Caki2 (cell line): ENCODE measurements at regions not wholly inside any gene's neighbourhood (a gene's known extent, or its start where the extent isn't known, plus 50 kb on each side); places are given as distances from the start of the nearest gene placed in this dataset.

ENCODE experiments used
- DNase-seq: peaks from one replicate; pipeline ENCODE4 v3.0.0-alpha.2; 2015; ENCODE audit warnings: low read depth
- in situ Hi-C: cut with HindIII; loops from 2 replicates; pipeline ENCODE4 v1.10.0; 2016; ENCODE audit warnings: low sequenced_read_pairs, low pct_unique_long_range_greater_than_20kb, mixed read lengths

DNA sequence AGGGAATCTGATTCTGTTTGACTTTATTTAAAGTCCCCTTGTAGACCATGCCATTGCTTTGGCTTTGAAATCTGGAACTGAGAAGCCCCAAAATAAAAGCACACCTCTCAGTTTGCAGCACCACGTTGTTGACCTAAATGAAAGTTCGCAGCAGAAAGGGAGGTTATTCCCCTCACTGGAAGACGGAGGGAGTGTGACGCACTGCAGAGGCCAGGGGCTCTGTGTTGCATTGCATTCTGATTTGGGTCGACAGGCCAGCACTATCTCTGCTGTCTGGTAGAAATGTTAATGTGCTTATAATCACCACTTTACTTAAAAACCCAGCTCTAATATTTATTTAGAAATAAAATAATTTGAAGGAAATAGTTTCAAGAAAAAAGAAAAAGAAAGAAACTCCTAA, 675.2 kb upstream of the NR5A2 start:
- DNase-seq: no peak
- in situ Hi-C loops: no loop called here

DNA sequence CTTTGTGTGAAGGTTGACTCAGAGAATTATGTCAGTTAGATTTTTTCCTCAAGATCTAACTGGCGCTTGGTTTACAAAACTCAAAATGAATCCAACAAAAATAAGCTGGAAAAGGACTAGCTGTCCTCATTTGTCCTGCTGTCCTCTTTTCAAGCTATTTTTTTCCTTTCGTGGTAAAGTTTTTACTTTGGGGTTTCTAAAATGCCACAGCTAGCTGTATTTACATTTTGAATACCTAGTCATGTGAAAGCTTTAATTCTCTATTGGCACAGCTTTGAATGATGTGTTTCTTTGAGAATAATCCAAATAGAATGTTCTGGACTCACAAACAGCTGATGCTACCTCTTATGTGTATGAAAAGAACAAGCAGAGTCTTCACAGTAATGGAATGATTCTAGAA, 673.6 kb upstream of the NR5A2 start:
- no peak for DNase-seq
- in situ Hi-C loops: no loop called here

DNA sequence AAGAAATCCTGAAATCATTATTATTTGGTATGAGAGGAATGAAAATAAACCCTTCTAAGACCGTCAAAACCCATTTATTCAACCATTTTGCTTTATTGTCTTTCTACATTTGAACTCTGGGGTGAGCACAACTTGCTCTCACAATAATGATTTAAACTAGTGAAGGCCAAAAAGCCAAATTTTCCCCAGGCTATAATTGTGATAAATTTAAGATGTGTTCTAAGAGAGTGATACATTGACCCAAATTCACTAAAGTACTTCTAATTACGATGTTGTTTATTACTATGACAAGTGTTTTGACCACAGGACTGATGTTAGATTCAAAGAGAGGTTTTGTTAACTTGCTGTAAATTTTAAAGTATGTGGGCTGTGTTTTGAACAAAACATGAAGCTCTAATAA, 670.9 kb upstream of the NR5A2 start:
- in situ Hi-C loops: no loop called here
- no peak for DNase-seq

DNA sequence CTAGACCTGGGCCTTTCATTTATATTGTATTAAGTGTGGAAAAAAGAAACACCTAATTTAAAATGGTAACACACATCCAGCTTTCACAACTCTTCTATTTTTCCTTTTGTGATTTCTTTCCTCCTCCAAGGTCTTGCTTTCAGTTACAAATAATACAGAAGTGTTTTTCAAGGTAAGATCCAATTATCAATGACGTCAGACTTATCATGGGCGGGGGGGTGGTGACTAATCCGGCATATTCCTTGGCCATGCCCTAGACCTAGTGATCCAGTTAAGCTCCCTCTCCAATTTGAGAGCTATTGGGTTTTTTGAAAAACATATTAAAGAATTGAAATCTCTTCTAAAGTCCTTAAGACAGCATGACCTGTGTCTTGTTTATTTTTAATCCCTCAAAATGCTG, 669.9 kb upstream of the NR5A2 start:
- in situ Hi-C loops: no loop called here
- no peak for DNase-seq

DNA sequence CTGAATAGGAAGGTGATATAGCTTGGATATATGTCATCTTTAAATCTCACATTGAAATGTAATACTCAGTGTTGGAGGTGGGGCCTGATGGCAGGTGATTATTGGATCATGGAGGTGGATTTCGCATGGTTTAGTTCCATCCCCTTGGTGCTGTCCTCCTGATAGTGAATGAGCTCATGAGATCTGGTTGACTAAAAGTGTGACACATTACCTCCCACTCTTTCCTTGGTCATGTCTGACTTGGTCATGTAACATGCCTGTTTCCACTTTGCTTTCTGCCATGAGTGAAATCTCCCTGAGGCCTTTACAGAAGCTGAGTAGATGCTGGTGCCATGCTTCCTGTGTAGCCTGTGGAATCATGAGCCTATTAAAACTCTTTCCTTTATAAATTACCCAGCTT, 664.5 kb upstream of the NR5A2 start:
- in situ Hi-C loops: no loop called here
- no peak for DNase-seq

DNA sequence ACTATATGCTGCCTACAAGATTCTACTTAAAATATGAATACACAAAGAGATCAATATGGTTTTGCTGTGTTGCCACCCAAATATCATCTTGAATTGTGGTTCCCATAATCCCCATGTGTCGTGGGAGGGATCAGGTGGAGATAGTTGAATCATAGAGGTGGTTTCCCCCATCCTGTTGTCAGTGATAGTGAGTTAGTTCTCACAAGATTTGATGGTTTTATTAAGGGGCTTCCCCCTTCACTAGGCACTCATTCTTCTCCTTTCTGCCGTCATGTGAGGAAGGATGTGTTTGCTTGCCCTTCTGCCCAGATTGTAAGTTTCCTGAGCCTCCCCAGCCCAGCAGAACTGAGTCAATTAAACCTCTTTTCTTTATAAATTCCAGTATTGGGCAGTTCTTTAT, 654.4 kb upstream of the NR5A2 start:
- DNase-seq: no peak
- in situ Hi-C loops: no loop called here

DNA sequence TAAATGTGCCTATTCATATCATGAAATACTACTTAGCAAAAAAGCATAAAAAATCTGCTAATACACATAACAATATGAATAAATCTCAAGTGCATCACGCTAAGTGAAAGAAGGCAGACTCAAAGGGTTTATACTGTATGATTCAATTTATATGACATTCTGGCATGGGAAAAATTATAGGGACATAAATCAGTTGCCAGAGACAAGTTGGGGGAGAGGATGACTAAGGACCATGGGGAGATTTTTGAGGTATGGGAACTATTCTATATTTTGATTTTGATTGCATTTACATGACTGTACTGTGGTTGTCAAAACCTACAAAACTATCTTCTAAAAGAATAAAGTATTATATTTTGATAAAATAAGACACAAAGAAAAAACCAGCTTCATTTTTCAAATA, 650.3 kb upstream of the NR5A2 start:
- in situ Hi-C loops: no loop called here
- no peak for DNase-seq

DNA sequence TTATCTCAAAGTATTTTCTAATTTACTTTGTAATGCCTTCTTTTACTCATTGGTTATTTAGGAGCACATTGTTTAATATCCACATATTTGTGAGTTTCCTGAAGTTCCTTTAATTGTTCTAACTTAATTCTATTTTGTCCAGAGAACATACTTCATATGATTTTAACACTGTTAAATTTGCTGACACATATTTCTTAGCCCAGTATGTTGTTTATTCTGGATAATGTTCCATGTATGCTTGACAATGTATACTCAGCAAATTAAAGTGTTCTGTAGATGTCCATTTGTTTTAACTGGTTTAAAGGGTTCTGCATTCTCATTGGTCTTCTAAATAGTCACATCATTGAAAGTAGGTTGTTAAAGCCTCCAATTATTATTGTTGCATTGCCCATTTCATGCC, 643.7 kb upstream of the NR5A2 start:
- in situ Hi-C loops: no loop called here

DNA sequence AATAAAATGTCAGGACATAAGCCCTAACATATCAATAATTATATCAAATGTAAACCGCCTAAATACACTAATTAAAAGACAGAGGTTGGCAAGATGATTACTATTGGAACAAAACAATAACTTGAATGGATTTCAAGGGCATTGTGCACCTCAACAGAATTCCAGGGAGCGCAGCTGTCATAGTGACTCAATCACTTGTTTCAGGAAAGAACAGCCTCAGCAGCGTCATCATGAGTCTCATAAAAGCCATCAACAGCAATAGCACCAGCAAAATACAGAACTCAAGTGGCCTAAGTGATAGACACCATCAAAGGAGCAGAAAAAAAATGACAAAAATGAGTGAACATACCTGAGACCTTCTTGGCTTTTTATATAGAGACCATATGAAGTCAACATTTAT, 632.7 kb upstream of the NR5A2 start:
- DNase-seq: no peak
- in situ Hi-C loops: no loop called here

More for the DNA sequence above, 643.7 kb upstream of the NR5A2 start:
- DNase-seq: no peak

DNA sequence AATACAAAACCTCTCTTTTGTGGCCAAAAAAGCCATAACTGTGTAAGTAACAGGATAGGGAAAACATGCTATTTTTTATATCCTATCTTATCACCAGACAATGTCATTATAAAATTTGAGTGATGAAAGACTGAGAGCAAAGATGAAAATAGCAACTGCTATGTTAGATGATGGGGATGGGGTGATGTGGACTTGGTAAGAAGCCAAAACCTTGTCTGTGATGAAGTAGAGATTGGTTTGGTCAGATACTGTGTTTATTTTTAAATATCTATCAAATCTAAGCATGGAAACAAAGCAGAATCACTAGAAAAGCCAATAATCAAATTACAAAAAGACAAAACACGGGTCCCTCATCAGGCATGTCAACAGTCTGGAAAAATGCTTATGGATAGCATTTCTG, 631.1 kb upstream of the NR5A2 start:
- DNase-seq: no peak
- in situ Hi-C loops: no loop called here

DNA sequence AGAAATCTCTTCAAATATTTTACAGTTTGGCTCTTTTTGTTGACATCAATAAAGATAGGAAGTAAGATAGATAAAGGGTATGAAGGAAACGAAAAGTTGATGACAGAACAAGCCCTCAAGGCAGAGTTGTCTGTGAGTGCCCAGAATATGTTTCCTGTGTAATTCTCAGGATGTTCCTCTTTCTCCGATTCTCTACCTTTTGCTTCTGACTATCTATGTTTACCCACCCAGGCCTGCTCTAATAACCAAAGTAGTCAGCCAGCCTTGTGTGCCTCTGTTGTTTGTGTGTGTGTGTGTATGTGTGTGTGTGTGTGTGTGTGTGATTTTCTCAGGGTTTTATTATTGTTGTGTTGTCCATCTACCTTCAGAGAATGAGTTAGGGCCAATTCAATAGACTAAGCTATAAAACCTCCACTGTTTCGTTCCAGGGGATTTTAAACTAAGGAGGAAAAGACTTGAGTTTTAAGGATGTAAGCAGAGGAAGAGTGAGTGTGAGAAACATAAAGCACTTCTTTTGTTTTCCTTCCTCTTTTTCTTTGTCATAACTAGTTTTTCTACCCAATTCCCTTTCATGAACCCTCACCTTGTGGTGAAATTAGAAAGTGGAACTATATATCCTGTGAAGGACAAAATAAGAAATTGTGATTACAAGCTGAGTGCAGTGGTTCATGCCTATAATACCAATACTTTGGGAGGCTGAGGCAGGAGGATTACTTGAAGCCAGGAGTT, 627.4 kb upstream of the NR5A2 start:
- in situ Hi-C loops: no loop called here

DNA sequence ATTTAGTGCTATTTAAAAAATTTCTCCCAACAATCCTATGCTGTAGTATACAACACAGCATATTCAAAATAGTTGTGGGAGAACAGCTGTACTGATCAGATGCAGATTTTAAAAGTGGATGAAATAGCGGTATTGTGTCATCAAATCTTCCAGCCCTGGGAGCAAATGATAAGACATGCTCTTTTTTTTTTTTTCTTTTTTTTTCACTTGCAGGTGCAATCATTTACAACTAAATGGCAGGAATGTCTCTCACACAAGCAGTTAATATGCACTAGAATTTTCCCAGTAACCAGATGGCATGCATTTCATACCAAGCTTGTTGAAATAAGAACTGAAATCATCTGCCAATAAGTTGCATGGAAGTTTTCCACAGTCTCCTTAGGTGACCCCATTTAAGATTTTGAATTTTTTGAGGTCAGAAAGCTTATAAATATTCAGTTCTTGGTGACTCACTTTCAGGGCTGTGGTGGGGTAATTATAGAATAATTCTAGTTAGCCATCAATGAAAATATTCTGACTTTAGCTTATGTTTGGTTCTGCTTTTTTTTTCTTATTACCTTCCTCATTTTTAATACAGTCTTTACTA, 623.9 kb upstream of the NR5A2 start:
- in situ Hi-C loops: no loop called here
- no peak for DNase-seq

More for the DNA sequence above, 627.4 kb upstream of the NR5A2 start:
- DNase-seq: no peak

DNA sequence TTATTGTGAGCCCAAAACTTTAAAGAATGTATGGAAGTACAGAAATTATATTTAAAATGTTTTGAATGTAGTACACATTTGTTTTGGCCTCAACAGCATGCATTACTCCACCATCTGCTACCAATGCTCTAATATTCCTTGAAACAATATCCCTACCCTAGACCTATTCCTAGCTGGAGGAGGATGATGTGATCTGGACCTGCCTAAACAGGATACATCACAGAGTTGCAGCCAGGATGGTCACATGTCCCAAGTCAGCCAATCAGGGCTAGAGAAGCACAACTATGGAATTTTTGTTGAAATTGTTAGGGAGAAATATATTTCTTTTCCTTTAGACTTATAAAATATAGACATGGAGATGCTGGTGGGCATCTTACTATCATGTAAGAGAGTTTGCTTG, 623.3 kb upstream of the NR5A2 start:
- no peak for DNase-seq
- in situ Hi-C loops: no loop called here

DNA sequence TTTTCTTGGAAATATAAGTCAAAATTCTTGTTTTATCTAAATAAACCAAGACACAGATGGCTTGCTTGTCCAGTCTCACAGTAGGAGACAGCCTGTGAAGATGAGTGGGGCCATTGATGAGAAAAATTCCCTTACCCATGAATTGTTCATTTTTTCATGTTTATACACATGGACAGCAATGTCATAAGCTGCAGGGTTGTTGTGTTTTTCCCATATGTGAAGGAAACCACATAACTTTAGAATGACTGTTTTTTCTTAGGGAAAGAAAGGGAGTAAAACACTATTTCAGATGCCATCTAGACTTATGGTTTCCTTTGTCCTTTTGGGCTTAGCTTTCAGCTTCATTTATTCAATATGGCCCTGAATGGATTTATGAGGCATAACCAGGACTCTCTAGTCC, 622.5 kb upstream of the NR5A2 start:
- DNase-seq: no peak
- in situ Hi-C loops: no loop called here

DNA sequence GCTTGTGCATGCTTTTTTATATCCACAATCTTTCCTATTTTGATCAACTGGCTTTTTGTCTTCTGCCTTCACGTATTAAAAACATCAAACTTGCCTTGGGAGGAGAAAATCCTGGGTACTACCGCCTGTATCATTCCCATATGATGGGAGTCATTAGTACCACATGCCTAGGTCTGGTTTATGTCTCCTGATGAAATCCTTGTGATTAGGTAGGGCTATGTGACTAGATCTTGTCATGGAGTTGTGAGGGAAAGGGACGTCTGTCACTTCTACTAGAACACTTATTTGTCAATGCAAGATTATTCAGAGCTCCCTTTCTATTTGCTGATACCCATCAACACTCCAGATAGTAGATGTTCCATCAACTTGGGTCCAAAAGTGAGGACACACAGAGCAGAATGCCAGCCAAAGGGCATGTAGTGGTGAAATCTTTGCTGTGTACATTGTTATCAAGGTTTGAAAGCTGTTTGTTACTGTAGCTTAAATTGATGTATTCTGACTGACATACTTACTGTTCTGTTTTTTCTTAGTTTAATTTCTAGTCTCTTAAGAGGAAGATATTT, 621.8 kb upstream of the NR5A2 start:
- DNase-seq: no peak
- in situ Hi-C loops: no loop called here

DNA sequence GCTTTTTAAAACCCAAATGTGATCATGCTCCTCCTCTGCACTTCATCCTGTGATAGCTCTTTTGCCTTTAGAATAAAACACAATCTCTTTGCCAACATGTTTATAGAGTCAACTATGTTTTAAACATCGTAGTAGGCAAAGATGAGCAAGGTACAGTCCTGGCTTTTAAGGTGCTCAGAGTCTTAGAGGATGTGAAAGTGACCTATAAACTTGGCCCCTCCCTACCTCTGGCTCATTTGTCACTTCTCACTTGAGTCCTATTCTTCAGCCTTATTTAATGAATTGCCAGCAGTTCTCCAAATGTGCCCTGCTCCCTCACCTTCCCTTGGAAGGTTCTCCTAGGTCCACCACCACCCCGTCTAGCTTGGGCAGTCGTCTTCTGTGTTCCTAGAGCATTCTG, 617.0 kb upstream of the NR5A2 start:
- in situ Hi-C loops: no loop called here
- DNase-seq: no peak

DNA sequence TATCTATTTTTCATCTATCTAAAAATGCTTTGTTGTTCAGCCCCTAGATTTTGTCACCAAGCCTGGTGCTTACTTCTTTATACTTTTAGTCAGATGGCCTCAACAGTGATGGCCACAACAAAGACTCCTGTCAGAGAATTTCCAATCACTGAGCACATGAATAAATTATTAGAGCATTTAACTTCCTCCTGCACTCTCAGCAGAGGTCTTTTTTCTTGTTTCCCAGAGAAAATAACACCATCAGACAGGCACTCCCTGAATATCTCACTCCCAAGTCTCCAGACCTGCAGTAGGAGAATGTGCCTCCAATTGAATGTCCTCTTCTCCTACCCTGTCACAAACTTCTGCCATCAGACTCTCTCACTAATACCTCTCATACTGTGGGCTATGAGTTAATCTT, 616.0 kb upstream of the NR5A2 start:
- in situ Hi-C loops: no loop called here
- no peak for DNase-seq

DNA sequence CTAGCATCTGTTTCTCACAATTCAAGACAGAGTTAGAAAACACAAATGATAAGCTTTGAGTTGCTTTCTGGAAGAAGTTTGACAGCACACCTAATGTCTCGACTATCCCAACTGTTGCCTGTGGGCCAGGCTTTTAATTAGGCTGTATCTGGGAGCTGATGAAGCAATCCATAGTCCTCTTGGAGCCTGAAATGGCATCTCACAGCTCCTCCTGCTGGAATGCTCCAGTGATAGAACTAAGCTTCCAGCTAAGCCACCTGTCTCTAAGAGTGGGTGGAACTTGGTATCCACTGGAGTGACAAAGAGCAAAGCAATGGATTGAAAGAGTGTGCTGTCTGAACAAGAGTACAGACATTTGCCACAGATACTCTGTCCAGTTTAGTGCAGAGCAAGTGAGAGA, 605.3 kb upstream of the NR5A2 start:
- in situ Hi-C loops: no loop called here
- no peak for DNase-seq

DNA sequence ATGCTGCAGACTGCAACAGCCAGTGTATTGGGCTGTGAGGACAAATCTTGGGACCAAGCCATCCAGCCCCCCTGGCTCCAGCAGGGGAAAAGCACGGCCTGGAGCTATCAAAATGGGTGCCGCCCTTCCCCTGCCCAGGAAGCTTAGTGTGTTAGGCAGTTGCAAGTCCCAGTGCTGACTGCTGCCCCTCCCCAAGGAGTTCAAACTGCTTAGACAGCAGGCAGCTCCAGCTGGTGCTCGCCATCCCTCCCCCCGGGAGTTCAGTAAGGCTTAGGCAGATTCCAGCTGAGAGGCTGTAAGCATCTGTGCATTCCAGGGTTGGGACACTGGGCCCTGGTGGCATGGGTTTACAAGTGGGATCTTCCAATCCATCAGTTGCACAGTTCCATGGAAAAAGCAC, 579.6 kb upstream of the NR5A2 start:
- DNase-seq: no peak
- in situ Hi-C loops: no loop called here

DNA sequence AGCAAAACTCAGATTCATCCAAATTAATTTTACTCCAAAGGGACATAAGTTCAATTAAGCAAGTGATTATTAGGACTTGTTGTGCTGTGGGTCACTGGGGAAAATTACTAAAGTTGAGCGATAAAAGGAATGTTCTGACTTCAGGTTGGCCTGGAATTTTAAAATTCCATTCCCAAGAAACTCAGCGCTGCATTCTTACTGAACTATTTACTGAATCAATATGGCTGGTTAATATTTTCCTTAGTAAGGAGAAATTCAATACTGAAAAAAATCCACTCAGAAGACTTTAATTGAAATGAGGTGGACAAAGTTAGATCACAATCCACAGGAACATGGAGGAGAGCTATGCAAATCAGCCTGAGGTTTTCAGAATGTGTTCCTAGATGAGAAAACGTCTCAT, 578.9 kb upstream of the NR5A2 start:
- in situ Hi-C loops: no loop called here
- no peak for DNase-seq
